Mesodermal cell (in vitro differentiated cells): ENCODE measurements at regions not wholly inside any gene's neighbourhood (a gene's known extent, or its start where the extent isn't known, plus 50 kb on each side); places are given as distances from the start of the nearest gene placed in this dataset.
"Not testable (repeated sequence)": the region's sequence is repeated elsewhere in the genome, so short reads cannot be mapped to it uniquely, and the experiment has no call there.

Experiments used
- H3K27ac ChIP-seq: 2 replicates; pipeline ENCODE4 v1.7.0; 2013; ENCODE audit warnings: mild to moderate bottlenecking, low read depth, low read length, moderate library complexity; ENCODE audit not compliant: severe bottlenecking
- H3K36me3 ChIP-seq: 2 replicates; pipeline ENCODE4 v1.7.1; 2013; ENCODE audit warnings: mild to moderate bottlenecking, low read length, moderate library complexity; ENCODE audit not compliant: control insufficient read depth, insufficient read depth
- H3K4me1 ChIP-seq: one replicate; pipeline ENCODE4 v1.7.1; 2013; ENCODE audit warnings: mild to moderate bottlenecking, low read length; ENCODE audit not compliant: insufficient read depth, control insufficient read depth, poor library complexity, severe bottlenecking
- H3K4me3 ChIP-seq: 2 replicates; pipeline ENCODE4 v1.7.0; 2013; ENCODE audit warnings: low read length, control low read depth, mild to moderate bottlenecking; ENCODE audit not compliant: insufficient read depth, poor library complexity, severe bottlenecking; ENCODE audit errors: extremely low read depth
- H3K9me3 ChIP-seq: 2 replicates; pipeline ENCODE4 v1.7.1; 2013; ENCODE audit warnings: mild to moderate bottlenecking, low read length, moderate library complexity; ENCODE audit not compliant: control insufficient read depth
- WGBS, 2 experiments: methylation state at CpG; one replicate each; pipeline ENCODE4 v1.1.5; 2013; ENCODE audit warnings: missing lambda C conversion rate in 2 of 2; ENCODE audit not compliant: insufficient coverage in 2 of 2; 5-methylcytosine and 5-hydroxymethylcytosine counted together

DNA sequence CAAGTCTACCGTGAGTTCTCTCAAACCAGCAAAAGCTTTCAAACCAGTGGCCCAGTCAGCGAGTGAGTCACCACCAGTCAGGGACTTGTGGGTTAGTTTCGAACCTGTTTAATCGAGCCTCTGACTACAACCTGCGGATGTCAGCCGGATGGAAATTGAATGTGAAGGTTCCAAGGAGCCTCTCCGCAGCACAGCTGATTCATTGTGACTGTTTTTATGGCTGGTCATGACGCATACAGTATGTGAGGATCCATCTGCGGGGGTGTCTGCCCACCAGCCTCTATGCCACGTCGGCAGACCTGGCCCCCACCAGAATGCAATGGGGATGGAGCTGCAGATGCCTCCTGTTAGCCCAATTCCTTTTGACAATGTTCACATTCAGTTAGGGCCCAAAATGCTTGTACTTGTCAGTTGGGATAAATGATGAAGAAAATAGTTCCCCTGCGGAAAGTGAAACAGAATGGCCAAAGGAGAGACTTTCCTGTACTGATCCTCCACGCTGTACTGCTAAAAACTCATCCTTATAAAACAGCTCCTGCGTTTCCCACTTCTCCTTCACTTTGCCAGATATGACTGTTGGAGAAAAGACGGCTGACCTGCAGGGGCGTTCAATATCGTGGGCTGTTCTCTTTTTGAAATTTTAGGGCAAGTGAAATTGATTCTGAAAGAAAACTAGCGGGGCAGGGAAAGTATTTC, 206.6 kb downstream of the TFAP2B start:
- H3K4me1 ChIP-seq, result no peaks in the 10 kb centered on the region
- H3K9me3 ChIP-seq, result no peaks in the 10 kb centered on the region
- no peaks in the 10 kb centered on the region for H3K36me3 ChIP-seq
- H3K27ac ChIP-seq, result no peak overlapping the region
- H3K4me3 ChIP-seq, result no peak overlapping the region
- 85 to 87% methylated on average over 7 to 14 of the region's 18 CpGs for WGBS, 2 experiments

DNA sequence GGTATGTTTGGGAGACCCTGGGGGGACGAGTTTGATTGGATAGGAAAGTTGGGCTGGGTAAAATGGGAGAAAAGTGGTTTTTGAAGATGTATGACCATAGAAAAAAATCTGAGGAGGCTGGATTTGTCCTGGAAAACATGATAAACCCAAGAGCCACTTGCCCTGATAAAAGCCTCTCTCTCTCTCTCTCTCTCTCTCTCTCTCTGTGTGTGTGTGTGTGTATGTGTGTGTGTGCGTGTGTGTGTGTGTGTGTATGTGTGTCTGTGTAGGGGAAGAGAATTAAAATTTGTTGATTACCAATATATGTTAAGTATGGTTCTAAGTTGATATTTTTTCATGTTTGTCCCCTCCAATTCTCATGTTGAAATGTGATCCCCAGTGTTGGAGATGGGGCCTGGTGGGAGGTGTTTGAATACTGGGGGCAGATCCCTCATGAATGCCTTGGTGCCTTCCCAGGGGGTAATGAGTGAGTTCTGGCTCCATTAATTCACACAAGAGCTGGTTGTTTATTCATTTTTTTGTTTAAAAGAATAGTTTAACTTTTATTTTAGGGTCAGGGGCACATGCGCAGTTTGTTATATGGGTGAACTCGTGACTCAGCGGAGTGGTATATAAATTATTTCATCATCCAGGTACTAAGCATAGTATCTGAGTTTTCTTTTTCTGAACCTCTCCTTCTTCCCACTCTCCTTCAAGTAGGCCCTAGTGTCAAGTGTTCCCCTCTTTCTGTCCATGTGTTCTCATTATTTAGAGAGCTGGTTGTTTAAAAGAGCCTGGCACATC, 208.8 kb downstream of the TFAP2B start:
- Histone ChIP-seq H3K4me1 (no peaks in the 10 kb centered on the region), H3K27ac (no peak overlapping the region), H3K9me3 (no peaks in the 10 kb centered on the region), H3K4me3 (no peak overlapping the region), H3K36me3 (no peaks in the 10 kb centered on the region)
- 59% methylated on average over 1 of the region's 5 CpGs; no CpG with 5 or more reads in 1 of the 2 experiments for WGBS, 2 experiments

DNA sequence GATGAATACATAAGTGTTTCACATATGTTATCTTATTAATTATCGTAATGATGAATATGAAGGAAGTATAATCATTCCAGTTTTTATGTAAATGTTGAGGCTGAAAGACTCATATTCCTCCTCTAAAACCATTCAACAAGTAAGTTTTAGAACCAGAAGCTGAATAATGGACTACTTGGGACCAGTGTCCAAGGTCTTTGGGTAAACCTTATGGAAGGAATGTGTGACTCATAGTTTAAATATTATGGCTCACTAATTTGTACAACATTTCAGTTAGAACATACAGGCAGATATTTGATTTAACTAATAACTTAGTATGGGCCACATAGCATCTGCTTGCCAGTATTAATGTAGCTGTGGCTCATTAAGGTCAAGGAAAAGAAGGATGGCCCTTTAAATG, 209.6 kb downstream of the TFAP2B start:
- no peak overlapping the region for H3K27ac ChIP-seq
- no peaks in the 10 kb centered on the region for H3K36me3 ChIP-seq
- no peaks in the 10 kb centered on the region for H3K4me1 ChIP-seq
- no CpG with 5 or more reads among the region's 1 CpG for WGBS, 2 experiments
- no peak overlapping the region for H3K4me3 ChIP-seq
- no peaks in the 10 kb centered on the region for H3K9me3 ChIP-seq

DNA sequence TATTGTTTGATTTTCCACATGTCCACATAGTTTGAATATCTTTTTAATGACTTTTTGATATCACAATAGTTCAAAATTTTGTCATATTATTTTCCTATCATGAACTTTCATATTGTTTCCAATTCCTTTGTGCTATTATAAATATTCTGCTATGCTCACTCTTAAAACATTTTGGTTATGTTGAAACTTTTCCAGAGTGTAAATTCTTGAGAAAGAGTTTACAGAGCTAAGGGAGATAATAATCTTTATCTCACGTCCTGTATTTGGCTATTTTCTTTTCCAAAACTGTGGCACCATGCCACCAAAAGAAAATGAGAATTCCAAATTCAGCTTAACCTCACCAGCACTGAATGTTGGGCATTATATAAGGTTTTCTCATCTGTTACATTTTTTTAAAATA, 210.9 kb downstream of the TFAP2B start:
- no peak overlapping the region for H3K4me3 ChIP-seq
- H3K36me3 ChIP-seq, result no peaks in the 10 kb centered on the region
- no CpG with 5 or more reads among the region's 1 CpG for WGBS, 2 experiments
- H3K9me3 ChIP-seq, result no peaks in the 10 kb centered on the region
- no peak overlapping the region for H3K27ac ChIP-seq
- H3K4me1 ChIP-seq, result no peaks in the 10 kb centered on the region

DNA sequence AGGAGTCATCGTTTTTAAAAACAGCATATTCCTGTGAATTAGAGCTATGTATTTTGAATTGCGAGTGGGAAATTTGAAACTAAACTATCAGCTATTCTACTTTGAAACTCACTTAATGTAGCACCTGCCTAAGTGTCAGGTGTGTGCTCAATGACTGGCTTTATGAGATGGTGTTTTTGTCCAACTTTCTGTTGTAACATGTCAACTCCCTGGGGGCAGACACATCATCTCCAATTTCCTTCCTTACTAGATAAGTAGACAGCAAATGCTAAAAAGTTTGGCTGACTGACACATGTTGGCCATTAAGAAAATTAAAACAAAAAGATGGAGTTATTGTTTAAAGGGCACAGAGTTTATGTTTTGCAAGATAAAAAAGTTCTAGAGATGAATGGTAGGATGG, 226.9 kb downstream of the TFAP2B start:
- WGBS, 2 experiments, result no CpG with 5 or more reads among the region's 2 CpGs
- no peaks in the 10 kb centered on the region for H3K4me1 ChIP-seq
- H3K27ac ChIP-seq, result no peak overlapping the region
- no peaks in the 10 kb centered on the region for H3K36me3 ChIP-seq
- H3K9me3 ChIP-seq, result no peaks in the 10 kb centered on the region
- no peak overlapping the region for H3K4me3 ChIP-seq

GRCh38 chr6:51049288-51049982, 230.8 kb downstream of the TFAP2B start:
- no peak overlapping the region for H3K4me3 ChIP-seq
- no peaks in the 10 kb centered on the region for H3K4me1 ChIP-seq
- 100% methylated on average over 1 of the region's 3 CpGs; no CpG with 5 or more reads in 1 of the 2 experiments for WGBS, 2 experiments
- no peaks in the 10 kb centered on the region for H3K36me3 ChIP-seq
- no peak overlapping the region for H3K27ac ChIP-seq
- no peaks in the 10 kb centered on the region for H3K9me3 ChIP-seq

- H3K27ac ChIP-seq, result no peak overlapping the region
- H3K9me3 ChIP-seq, result no peaks in the 10 kb centered on the region
- no peak overlapping the region for H3K4me3 ChIP-seq
- H3K36me3 ChIP-seq, result no peaks in the 10 kb centered on the region
- no CpG with 5 or more reads among the region's 2 CpGs for WGBS, 2 experiments
- H3K4me1 ChIP-seq, result no peaks in the 10 kb centered on the region
These were observed 231.6 kb downstream of the TFAP2B start for GRCh38 chr6:51049983-51050877.

GRCh38 chr6:51052716-51053115, 234.0 kb downstream of the TFAP2B start:
- H3K4me3 ChIP-seq, H3K4me1 ChIP-seq, H3K27ac ChIP-seq, H3K9me3 ChIP-seq, H3K36me3 ChIP-seq: not testable (repeated sequence)
- 88 to 93% methylated on average over 2 of the region's 2 CpGs for WGBS, 2 experiments

- H3K27ac ChIP-seq, H3K36me3 ChIP-seq, H3K4me3 ChIP-seq, H3K4me1 ChIP-seq, H3K9me3 ChIP-seq: not testable (repeated sequence)
- WGBS, 2 experiments, result 80 to 100% methylated on average over 1 of the region's 2 CpGs
These were observed 236.6 kb downstream of the TFAP2B start for GRCh38 chr6:51055316-51055715.

- Histone ChIP-seq H3K4me3 (no peak overlapping the region), H3K9me3 (no peaks in the 10 kb centered on the region), H3K27ac (no peak overlapping the region), H3K36me3 (no peaks in the 10 kb centered on the region), H3K4me1 (no peaks in the 10 kb centered on the region)
- 100% methylated on average over 2 of the region's 4 CpGs; no CpG with 5 or more reads in 1 of the 2 experiments for WGBS, 2 experiments
These were observed 238.6 kb downstream of the TFAP2B start for GRCh38 chr6:51057296-51057695.
